Upper lobe of right lung (tissue), 1 donor: ENCODE measurements at regions not wholly inside any gene's neighbourhood (a gene's known extent, or its start where the extent isn't known, plus 50 kb on each side); places are given as distances from the start of the nearest gene placed in this dataset.
"Not testable (repeated sequence)": the region's sequence is repeated elsewhere in the genome, so short reads cannot be mapped to it uniquely, and the experiment has no call there.

Experiments
- ATAC-seq: fragments of 200-7000 bp; cut with Tn5 transposase; one replicate; pipeline ENCODE4 v1.9.1; 2020; ENCODE audit warnings: mild to moderate bottlenecking, moderate library complexity
- DNase-seq: peaks from one replicate; pipeline ENCODE4 v3.0.0-alpha.2; 2020
- H3K27ac ChIP-seq: fragments of 200-600 bp; one replicate; pipeline ENCODE4 v1.8.0; 2022
- H3K27me3 ChIP-seq: fragments of 200-600 bp; one replicate; pipeline ENCODE4 v1.8.0; 2022; ENCODE audit warnings: mild to moderate bottlenecking
- H3K36me3 ChIP-seq: fragments of 200-600 bp; one replicate; pipeline ENCODE4 v1.8.0; 2022
- H3K4me1 ChIP-seq: fragments of 200-600 bp; one replicate; pipeline ENCODE4 v1.8.0; 2022
- H3K4me3 ChIP-seq: fragments of 200-600 bp; one replicate; pipeline ENCODE4 v1.8.0; 2022; ENCODE audit warnings: mild to moderate bottlenecking
- H3K9me3 ChIP-seq: fragments of 200-600 bp; one replicate; pipeline ENCODE4 v1.8.0; 2022
- CTCF ChIP-seq: fragments of 200-600 bp; IDR thresholded peaks from one replicate; pipeline ENCODE4 v1.8.0; 2022; ENCODE audit warnings: antibody characterized with exemption
- intact Hi-C: fragments of 100-400 bp; cut with DNase I; formaldehyde crosslinking; loops from one replicate; pipeline ENCODE4 v1.11.0; 2022
- donor health status: DM: no; HTN: yes; CAD: no; lungs with severe emphysema.

GRCh38 chr9:126173401-126173800 lies 153.2 kb upstream of the MVB12B start:
- Histone ChIP-seq H3K36me3 (no peaks in the 10 kb centered on the region), H3K4me1 (no peaks in the 10 kb centered on the region), H3K9me3 (no peaks in the 10 kb centered on the region), H3K27ac (no peak overlapping the region), H3K27me3 (no peaks in the 10 kb centered on the region), H3K4me3 (no peak overlapping the region)
- DNase-seq (no peak), ATAC-seq (peak; percentile 14)
- intact Hi-C loops = no loop called here
- TF ChIP-seq CTCF = no peak

GRCh38 chr9:126173929-126174328 lies 152.7 kb upstream of the MVB12B start:
- no peak for ATAC-seq
- Histone ChIP-seq H3K9me3 (no peaks in the 10 kb centered on the region), H3K4me1 (no peaks in the 10 kb centered on the region), H3K27me3 (no peaks in the 10 kb centered on the region), H3K36me3 (no peaks in the 10 kb centered on the region), H3K4me3 (no peak overlapping the region), H3K27ac (no peak overlapping the region)
- DNase-seq = no peak
- intact Hi-C loops = no loop called here
- TF ChIP-seq CTCF = no peak

DNA sequence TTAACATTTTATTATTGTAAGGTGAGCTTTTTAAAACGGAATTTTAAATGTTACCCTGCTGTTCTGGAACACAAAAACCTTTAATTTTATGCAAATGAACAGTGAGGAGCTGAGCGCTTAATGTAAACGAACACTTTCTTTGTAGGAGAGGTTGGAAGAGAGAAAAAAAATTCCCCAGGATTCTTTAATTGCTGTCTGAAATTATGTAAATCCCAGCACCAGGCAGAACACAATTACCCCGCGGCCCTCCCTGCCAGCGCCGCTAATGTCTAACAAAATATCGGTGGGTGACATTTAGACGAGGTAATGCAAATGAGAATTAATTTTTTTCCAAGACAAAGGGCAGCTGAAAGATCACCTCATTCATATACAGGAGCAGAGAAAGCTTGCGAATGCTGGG lies 143.4 kb upstream of the MVB12B start:
- DNase-seq (no peak), ATAC-seq (no peak)
- Histone ChIP-seq H3K4me3 (no peak overlapping the region), H3K9me3 (no peaks in the 10 kb centered on the region), H3K27me3 (peaks cover 17% of the 10 kb centered on the region), H3K27ac (no peak overlapping the region), H3K36me3 (no peaks in the 10 kb centered on the region), H3K4me1 (no peaks in the 10 kb centered on the region)
- TF ChIP-seq CTCF = no peak
- intact Hi-C loops = no loop called here

GRCh38 chr9:126190994-126191393 lies 135.6 kb upstream of the MVB12B start:
- intact Hi-C loops, H3K4me1 ChIP-seq, H3K9me3 ChIP-seq, H3K36me3 ChIP-seq, ATAC-seq, DNase-seq, H3K4me3 ChIP-seq, H3K27me3 ChIP-seq, H3K27ac ChIP-seq: not testable (repeated sequence)

DNA sequence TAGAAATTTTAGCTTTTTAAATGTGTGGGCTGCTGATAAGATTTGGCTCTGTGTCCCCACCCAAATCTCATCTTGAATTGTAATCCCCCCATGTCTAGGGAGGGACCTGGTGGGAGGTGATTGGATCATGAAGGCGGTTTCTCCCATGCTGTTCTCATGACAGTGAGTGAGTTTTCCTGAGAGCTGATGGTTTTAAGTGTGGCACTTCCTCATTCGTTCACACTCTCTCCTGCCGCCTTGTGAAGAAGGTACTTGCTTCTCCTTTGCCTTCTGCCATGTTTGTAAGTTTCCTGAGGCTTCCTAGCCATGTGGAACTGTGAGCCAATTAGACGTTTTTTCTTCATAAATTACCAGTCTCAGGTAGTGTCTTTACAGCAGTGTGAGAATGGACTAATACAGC lies 127.8 kb upstream of the MVB12B start:
- no peak for TF ChIP-seq CTCF
- H3K9me3 ChIP-seq = no peaks in the 10 kb centered on the region
- DNase-seq = no peak
- no peak overlapping the region for H3K4me3 ChIP-seq
- intact Hi-C loops = no loop called here
- H3K4me1 ChIP-seq = no peaks in the 10 kb centered on the region
- no peaks in the 10 kb centered on the region for H3K36me3 ChIP-seq
- H3K27me3 ChIP-seq = no peaks in the 10 kb centered on the region
- no peak overlapping the region for H3K27ac ChIP-seq
- ATAC-seq = no peak

GRCh38 chr9:126203313-126203712 lies 123.3 kb upstream of the MVB12B start:
- H3K9me3 ChIP-seq = no peaks in the 10 kb centered on the region
- H3K36me3 ChIP-seq = no peaks in the 10 kb centered on the region
- no peak for DNase-seq
- H3K27ac ChIP-seq = no peak overlapping the region
- intact Hi-C loops = no loop called here
- H3K4me3 ChIP-seq = no peak overlapping the region
- peaks cover 5% of the 10 kb centered on the region for H3K27me3 ChIP-seq
- no peaks in the 10 kb centered on the region for H3K4me1 ChIP-seq
- no peak for ATAC-seq
- no peak for TF ChIP-seq CTCF
